ENCODE measurements at regions not wholly inside any gene's neighbourhood (a gene's known extent, or its start where the extent isn't known, plus 50 kb on each side); places are given as distances from the start of the nearest gene placed in this dataset.
A peak's percentile ranks its signal among the peaks of the same experiment; 100 is the strongest.

DNA sequence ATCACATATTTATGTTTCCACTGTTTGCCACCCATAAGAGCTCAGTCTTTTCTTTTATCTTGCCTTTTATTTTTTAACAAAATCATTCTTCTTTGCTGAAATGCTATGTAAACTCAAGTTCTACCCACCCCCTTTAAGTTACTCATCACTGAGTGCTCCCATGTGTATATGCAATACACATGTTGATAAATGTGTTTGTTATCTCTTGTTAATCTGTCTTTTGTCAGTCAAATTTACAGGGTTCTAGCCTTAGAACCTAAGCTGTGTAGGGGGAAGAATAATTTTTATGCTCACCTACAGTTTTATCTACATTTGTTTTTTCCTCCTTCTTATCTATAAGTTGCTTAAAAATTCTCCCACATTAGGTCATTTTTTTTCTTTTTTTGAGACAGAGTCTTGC is 1195.9 kb downstream of the ROBO2 start:
- no peak overlapping the region for H2AK5ac ChIP-seq (ENCODE audit: insufficient read length, low read length)
- DNase-seq: no peak
- no peaks in the 10 kb centered on the region for H4K20me1 ChIP-seq (ENCODE audit: control insufficient read depth, insufficient read depth, insufficient read length)
- H3K9me3 Mint-ChIP-seq: peaks cover 9 to 10% of the 10 kb centered on the region in 2 experiments; a peak in 4 of 5 replicates
- H4K8ac ChIP-seq (replicated peaks; ENCODE audit: insufficient read length, low read depth, low read length): no peak overlapping the region
- no peak overlapping the region for H3K27ac ChIP-seq (ENCODE audit: insufficient read length, low read depth, low read length)
- H3K36me3 Mint-ChIP-seq (ENCODE audit: insufficient read depth in 1 of 3, low read depth in 3 of 3): peaks cover 4 to 14% (median 5%) of the 10 kb centered on the region in 3 experiments
- H3K4me3 Mint-ChIP-seq: no peak overlapping the region
- H3K27ac Mint-ChIP-seq: peak overlapping the region in 1 of 3 experiments; percentile 25; a peak in 1 of 7 replicates
- no peak overlapping the region for H2BK20ac ChIP-seq (ENCODE audit: low read depth, low read length, poor library complexity, severe bottlenecking)
- H3K9ac ChIP-seq (ENCODE audit: extremely low read depth, insufficient read length, low read length): no peak overlapping the region
- no peak overlapping the region for H2BK5ac ChIP-seq (ENCODE audit: insufficient read length, low read length)
- H4K5ac ChIP-seq (ENCODE audit: insufficient read length, low read depth, low read length): no peak overlapping the region
- no peak overlapping the region for H3K56ac ChIP-seq (ENCODE audit: insufficient read length, low read depth, low read length)
- no peak overlapping the region for H3K14ac ChIP-seq (ENCODE audit: insufficient read depth, low read length)
- H3K4me2 ChIP-seq (ENCODE audit: insufficient read depth, insufficient read length, low read length): no peak overlapping the region
- H2AFZ ChIP-seq (ENCODE audit: low read length): no peak overlapping the region
- H3K18ac ChIP-seq (ENCODE audit: insufficient read length, low read depth, low read length): no peak overlapping the region
- H3K27me3 Mint-ChIP-seq (ENCODE audit: low read depth): no peaks in the 10 kb centered on the region
- H2BK12ac ChIP-seq (ENCODE audit: insufficient read length, low read depth, low read length): no peak overlapping the region
- H3K23me2 ChIP-seq (ENCODE audit: insufficient read length, low read depth, low read length, poor library complexity, severe bottlenecking): no peaks in the 10 kb centered on the region
- peaks cover 2% of the 10 kb centered on the region for H3K9me3 ChIP-seq (ENCODE audit: control insufficient read depth, low read depth, low read length)
- TF ChIP-seq, protein P1, sequence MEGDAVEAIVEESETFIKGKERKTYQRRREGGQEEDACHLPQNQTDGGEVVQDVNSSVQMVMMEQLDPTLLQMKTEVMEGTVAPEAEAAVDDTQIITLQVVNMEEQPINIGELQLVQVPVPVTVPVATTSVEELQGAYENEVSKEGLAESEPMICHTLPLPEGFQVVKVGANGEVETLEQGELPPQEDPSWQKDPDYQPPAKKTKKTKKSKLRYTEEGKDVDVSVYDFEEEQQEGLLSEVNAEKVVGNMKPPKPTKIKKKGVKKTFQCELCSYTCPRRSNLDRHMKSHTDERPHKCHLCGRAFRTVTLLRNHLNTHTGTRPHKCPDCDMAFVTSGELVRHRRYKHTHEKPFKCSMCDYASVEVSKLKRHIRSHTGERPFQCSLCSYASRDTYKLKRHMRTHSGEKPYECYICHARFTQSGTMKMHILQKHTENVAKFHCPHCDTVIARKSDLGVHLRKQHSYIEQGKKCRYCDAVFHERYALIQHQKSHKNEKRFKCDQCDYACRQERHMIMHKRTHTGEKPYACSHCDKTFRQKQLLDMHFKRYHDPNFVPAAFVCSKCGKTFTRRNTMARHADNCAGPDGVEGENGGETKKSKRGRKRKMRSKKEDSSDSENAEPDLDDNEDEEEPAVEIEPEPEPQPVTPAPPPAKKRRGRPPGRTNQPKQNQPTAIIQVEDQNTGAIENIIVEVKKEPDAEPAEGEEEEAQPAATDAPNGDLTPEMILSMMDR (conservative IDR thresholded peaks at IDR 0.05): no peak
- no peak overlapping the region for H2BK120ac ChIP-seq (ENCODE audit: low read depth, low read length, poor library complexity, severe bottlenecking)
- no peak overlapping the region for H3K4ac ChIP-seq (ENCODE audit: low read depth, low read length)
- H3K27me3 ChIP-seq (ENCODE audit: insufficient read depth, low read length): no peaks in the 10 kb centered on the region
- H3K4me1 Mint-ChIP-seq: peaks cover 7% of the 10 kb centered on the region in 2 experiments
- H3T11ph ChIP-seq (ENCODE audit: low read length): no peak overlapping the region
- H3K4me1 ChIP-seq (ENCODE audit: insufficient read depth, low read length): no peaks in the 10 kb centered on the region
- no peaks in the 10 kb centered on the region for H3K79me2 ChIP-seq (ENCODE audit: insufficient read depth, low read length)
- H3K23ac ChIP-seq (ENCODE audit: insufficient read length, low read depth, low read length): no peak overlapping the region
- no peaks in the 10 kb centered on the region for H3K79me1 ChIP-seq (ENCODE audit: insufficient read depth, low read depth, low read length, poor library complexity, severe bottlenecking)
- no peak overlapping the region for H4K91ac ChIP-seq (ENCODE audit: insufficient read length, low read depth, low read length)
- no peak overlapping the region for H2BK15ac ChIP-seq (ENCODE audit: low read depth, low read length)
